ENCODE measurements at regions not wholly inside any gene's neighbourhood (a gene's known extent, or its start where the extent isn't known, plus 50 kb on each side); places are given as distances from the start of the nearest gene placed in this dataset.
"Not testable (repeated sequence)": the region's sequence is repeated elsewhere in the genome, so short reads cannot be mapped to it uniquely, and the experiment has no call there.

GRCh38 chr6:15145821-15146220, 100.0 kb upstream of the JARID2 start:
- H3K4me3 ChIP-seq (ENCODE audit: low read length) = no peak overlapping the region
- DNase-seq (ENCODE audit: low read depth, low spot score) = no peak

GRCh38 chr6:15147827-15148226, 98.0 kb upstream of the JARID2 start:
- no peak overlapping the region for H3K4me3 ChIP-seq (ENCODE audit: low read length)
- no peak for DNase-seq (ENCODE audit: low read depth, low spot score)

GRCh38 chr6:15148356-15148946, 97.4 kb upstream of the JARID2 start:
- DNase-seq (ENCODE audit: low read depth, low spot score) = no peak
- H3K4me3 ChIP-seq (ENCODE audit: low read length) = no peak overlapping the region

- no peak overlapping the region for H3K4me3 ChIP-seq (ENCODE audit: low read length)
- DNase-seq (ENCODE audit: low read depth, low spot score) = no peak
Measured at GRCh38 chr6:15150207-15150606, 95.7 kb upstream of the JARID2 start.

- DNase-seq (ENCODE audit: low read depth, low spot score) = no peak
- H3K4me3 ChIP-seq (ENCODE audit: low read length) = no peak overlapping the region
Measured at GRCh38 chr6:15152700-15153099, 93.2 kb upstream of the JARID2 start.

DNA sequence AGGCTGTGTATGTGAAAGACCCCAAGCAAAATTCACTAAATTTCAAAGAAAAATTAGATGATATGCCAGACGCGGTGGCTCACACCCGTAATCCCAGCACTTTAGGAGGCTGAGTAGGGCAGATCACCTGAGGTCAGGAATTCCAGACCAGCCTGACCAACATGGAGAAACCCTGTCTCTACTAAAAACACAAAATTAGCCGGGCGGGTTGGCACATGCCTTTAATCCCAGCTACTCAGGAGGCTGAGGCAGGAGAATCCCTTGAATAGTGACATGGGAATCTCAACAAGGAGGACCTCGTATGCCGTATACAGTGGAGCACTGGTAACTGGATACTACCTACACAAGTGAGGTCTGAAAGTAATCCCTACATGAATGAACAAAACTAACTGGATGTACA, 92.7 kb upstream of the JARID2 start:
- H3K4me3 ChIP-seq (ENCODE audit: low read length) = no peak overlapping the region
- DNase-seq (ENCODE audit: low read depth, low spot score) = no peak

GRCh38 chr6:15157479-15157878, 88.4 kb upstream of the JARID2 start:
- no peak for DNase-seq (ENCODE audit: low read depth, low spot score)
- no peak overlapping the region for H3K4me3 ChIP-seq (ENCODE audit: low read length)

GRCh38 chr6:15158821-15159619, 86.8 kb upstream of the JARID2 start:
- no peak overlapping the region for H3K4me3 ChIP-seq (ENCODE audit: low read length)
- DNase-seq (ENCODE audit: low read depth, low spot score) = no peak

- no peak for DNase-seq (ENCODE audit: low read depth, low spot score)
Measured at GRCh38 chr6:15160812-15161211, 85.1 kb upstream of the JARID2 start.

DNA sequence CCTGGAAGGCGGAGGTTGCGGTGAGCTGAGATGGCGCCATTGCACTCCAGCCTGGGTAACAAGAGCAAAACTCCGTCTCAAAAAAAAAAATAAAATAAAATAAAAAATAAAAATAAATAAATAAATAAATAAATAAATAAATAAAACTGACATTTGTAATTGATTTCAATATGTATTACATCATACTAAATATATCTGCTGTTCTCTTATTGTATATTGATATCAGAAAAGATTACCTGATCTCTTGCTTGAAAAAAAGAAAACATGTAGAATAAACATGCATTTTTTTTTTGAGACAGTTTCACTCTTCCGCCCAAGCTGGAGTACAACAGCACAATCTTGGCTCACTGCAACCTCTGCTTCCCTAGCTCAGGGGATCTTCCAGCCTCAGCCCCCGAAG, 81.0 kb upstream of the JARID2 start:
- not testable (repeated sequence) for DNase-seq (ENCODE audit: low read depth, low spot score); H3K4me3 ChIP-seq (ENCODE audit: low read length)

More at GRCh38 chr6:15160812-15161211, 85.1 kb upstream of the JARID2 start:
- no peak overlapping the region for H3K4me3 ChIP-seq (ENCODE audit: low read length)

- no peak for DNase-seq (ENCODE audit: low read depth, low spot score)
- H3K4me3 ChIP-seq (ENCODE audit: low read length) = no peak overlapping the region
Measured at GRCh38 chr6:15166121-15166520, 79.7 kb upstream of the JARID2 start.

DNA sequence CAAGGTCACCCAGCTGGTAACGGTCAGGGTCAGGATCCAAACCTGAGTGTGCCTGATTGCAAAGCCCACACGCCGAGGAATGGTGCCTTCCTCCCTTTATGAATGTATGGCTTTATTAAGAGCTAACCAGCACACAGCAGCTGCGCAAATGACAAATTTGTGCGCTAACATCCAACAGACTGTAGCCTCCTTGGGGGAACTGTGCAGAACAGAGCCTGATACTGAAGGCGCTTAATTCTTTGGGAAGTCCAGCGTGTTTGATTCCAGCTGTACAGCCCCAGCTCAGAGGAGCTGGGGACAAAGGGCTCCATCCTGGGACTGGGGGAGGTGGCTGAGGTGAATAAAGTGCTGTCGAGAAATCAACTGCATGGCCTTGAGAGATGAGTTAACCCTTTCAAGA, 75.7 kb upstream of the JARID2 start:
- no peak for DNase-seq (ENCODE audit: low read depth, low spot score)
- H3K4me3 ChIP-seq (ENCODE audit: low read length) = no peak overlapping the region

GRCh38 chr6:15171026-15171425, 74.8 kb upstream of the JARID2 start:
- no peak for DNase-seq (ENCODE audit: low read depth, low spot score)

DNA sequence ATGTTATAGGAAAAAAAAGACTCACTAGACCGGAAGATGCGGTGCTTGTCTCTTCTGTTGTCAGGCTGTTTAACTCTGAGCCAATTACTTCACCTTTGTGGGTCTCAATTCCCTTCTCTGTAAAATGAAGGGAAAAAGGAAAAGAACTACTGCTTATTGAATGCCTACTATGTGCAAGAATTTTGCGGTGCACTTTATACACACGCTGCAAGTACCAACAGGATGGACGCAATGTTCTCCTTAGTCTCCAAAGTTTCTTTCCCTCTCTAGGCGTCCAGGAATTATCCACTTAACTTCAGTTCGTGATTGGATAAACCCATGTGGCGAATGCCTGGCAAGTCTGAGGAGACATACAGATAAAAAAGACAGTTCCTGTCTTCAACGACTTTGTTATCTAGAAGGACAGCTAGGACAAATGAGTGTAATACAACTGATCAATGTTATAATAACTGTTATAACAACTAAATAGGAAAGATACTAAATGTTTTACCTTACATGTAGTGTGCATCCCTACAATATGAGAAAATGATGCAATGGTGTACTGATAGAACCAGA, 69.0 kb upstream of the JARID2 start:
- no peak for DNase-seq (ENCODE audit: low read depth, low spot score)
- H3K4me3 ChIP-seq (ENCODE audit: low read length) = no peak overlapping the region

More at GRCh38 chr6:15171026-15171425, 74.8 kb upstream of the JARID2 start:
- H3K4me3 ChIP-seq (ENCODE audit: low read length) = no peak overlapping the region

GRCh38 chr6:15183979-15184378, 61.9 kb upstream of the JARID2 start:
- DNase-seq (ENCODE audit: low read depth, low spot score) = no peak
- H3K4me3 ChIP-seq (ENCODE audit: low read length) = no peak overlapping the region

DNA sequence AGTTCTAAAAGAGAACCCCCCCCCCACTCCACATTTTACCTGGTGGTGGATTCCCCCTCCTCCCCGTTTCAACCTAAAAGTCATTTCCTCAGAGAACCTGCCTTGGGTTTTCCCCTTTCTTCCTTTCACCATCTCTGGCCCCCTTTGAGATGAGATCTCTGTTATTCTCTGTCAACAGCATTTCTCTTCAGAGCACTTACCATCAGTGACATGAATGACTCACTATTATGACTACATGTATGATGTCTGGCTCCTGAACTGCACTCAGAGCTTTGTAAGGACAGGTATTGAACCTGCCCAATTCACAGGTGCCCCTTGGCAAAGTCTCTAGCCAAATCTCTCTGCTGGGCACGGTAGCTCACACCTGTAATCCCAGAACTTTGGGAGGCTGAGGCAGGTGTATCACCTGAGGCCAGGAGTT, 61.4 kb upstream of the JARID2 start:
- DNase-seq (ENCODE audit: low read depth, low spot score) = no peak
- no peak overlapping the region for H3K4me3 ChIP-seq (ENCODE audit: low read length)

DNA sequence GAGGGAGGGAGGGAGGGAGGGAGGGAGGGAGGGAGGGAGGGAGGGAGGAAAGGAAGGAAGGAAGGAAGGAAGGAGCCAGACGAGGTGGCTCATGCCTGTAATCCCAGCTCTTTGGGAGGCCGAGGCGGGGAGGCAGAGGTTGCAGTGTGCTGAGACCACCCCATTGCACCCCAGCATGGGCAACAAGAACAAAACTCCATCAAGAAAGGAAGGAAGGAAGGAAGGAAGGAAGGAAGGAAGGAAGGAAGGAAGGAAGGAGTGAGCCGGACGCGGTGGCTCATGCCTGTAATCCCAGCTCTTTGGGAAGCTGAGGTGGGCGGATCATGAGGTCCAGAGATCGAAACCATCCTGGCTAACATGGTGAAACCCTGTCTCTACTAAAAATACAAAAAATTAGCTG, 60.8 kb upstream of the JARID2 start:
- not testable (repeated sequence) for H3K4me3 ChIP-seq (ENCODE audit: low read length); DNase-seq (ENCODE audit: low read depth, low spot score)

- not testable (repeated sequence) for H3K4me3 ChIP-seq (ENCODE audit: low read length)
Measured at GRCh38 chr6:15193451-15193850, 52.4 kb upstream of the JARID2 start.

DNA sequence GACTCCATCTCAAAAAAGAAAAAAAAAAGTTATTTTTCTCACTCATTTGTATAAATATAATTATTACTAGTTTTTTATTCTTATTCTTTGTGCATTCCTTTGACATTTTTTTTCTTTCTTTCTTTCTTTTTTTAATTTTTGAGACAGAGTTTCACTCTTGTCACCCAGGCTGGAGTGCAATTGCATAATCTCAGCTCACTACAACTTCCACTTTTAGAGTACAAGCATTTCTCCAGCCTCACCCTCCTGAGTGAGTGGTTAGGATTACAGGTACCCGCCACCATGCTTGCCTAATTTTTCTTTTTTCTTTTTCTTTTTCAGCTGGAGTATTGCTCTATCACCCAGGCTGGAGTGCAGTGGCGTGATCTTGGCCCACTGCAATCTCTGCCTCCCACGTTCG, 51.4 kb upstream of the JARID2 start:
- no peak for DNase-seq (ENCODE audit: low read depth, low spot score)
- H3K4me3 ChIP-seq (ENCODE audit: low read length) = no peak overlapping the region

More at GRCh38 chr6:15193451-15193850, 52.4 kb upstream of the JARID2 start:
- DNase-seq (ENCODE audit: low read depth, low spot score) = not testable (repeated sequence)
